SU-DHL-6 (cell line): ENCODE measurements at regions not wholly inside any gene's neighbourhood (a gene's known extent, or its start where the extent isn't known, plus 50 kb on each side); places are given as distances from the start of the nearest gene placed in this dataset.

Experiments used
- H2AFZ ChIP-seq: fragments of 200-600 bp; sonication (generic); 2 replicates; pipeline ENCODE4 v1.6.1; 2014; ENCODE audit warnings: low read depth, mild to moderate bottlenecking, moderate library complexity, mixed read lengths, antibody characterized with exemption, low read length; ENCODE audit not compliant: severe bottlenecking
- H3F3A ChIP-seq: fragments of 200-600 bp; shearing (Covaris generic); 2 replicates; pipeline ENCODE4 v1.6.0; 2016; ENCODE audit warnings: antibody characterized with exemption, mild to moderate bottlenecking; ENCODE audit not compliant: insufficient read depth
- H3K27ac ChIP-seq: fragments of 200-600 bp; sonication (generic); 2 replicates; pipeline ENCODE4 v1.5.1; 2016; ENCODE audit warnings: low read depth, mild to moderate bottlenecking, low read length, moderate library complexity, mixed read lengths
- H3K27me3 ChIP-seq: fragments of 200-600 bp; sonication (generic), shearing (Covaris generic); 2 replicates; pipeline ENCODE4 v1.6.0; 2014; ENCODE audit warnings: mild to moderate bottlenecking, low read length
- H3K36me3 ChIP-seq: fragments of 200-600 bp; sonication (generic); 2 replicates; pipeline ENCODE4 v1.6.1; 2014; ENCODE audit warnings: mild to moderate bottlenecking, low read length, mixed read lengths
- H3K4me2 ChIP-seq: fragments of 300-600, 200-600 bp; shearing (Covaris generic), sonication (generic); 2 replicates; pipeline ENCODE4 v1.6.0; 2014; ENCODE audit warnings: low read length, low read depth, mild to moderate bottlenecking; ENCODE audit not compliant: poor library complexity, severe bottlenecking
- H3K4me3 ChIP-seq: fragments of 200-600 bp; sonication (generic); 2 replicates; pipeline ENCODE4 v1.5.1; 2014; ENCODE audit warnings: antibody characterized with exemption, low read length, mild to moderate bottlenecking, mixed read lengths; ENCODE audit not compliant: insufficient read depth, poor library complexity, severe bottlenecking
- H3K79me2 ChIP-seq: fragments of 200-600 bp; sonication (generic); 2 replicates; pipeline ENCODE4 v1.6.1; 2014; ENCODE audit warnings: mild to moderate bottlenecking, low read length, moderate library complexity; ENCODE audit not compliant: insufficient read depth
- H3K9ac ChIP-seq: fragments of 200-600 bp; sonication (generic); 2 replicates; pipeline ENCODE4 v1.7.0; 2014; ENCODE audit warnings: mild to moderate bottlenecking, low read length
- H3K9me2 ChIP-seq: fragments of 200-600 bp; sonication (generic); replicated peaks from 2 replicates; pipeline ENCODE4 v1.6.1; 2014; ENCODE audit warnings: low read length; ENCODE audit not compliant: insufficient read depth
- H3K9me3 ChIP-seq: fragments of 200-600 bp; sonication (generic); 2 replicates; pipeline ENCODE4 v1.6.1; 2014; ENCODE audit warnings: low read length, mixed read lengths; ENCODE audit not compliant: insufficient read depth
- H4K20me1 ChIP-seq: fragments of 200-600 bp; sonication (generic); 2 replicates; pipeline ENCODE4 v1.6.1; 2014; ENCODE audit warnings: low read depth, mild to moderate bottlenecking, antibody characterized with exemption, low read length, moderate library complexity, mixed read lengths
- EZH2phosphoT487 ChIP-seq: fragments of 200-600 bp; sonication (generic), shearing (Covaris generic); conservative IDR thresholded peaks from 2 replicates; pipeline ENCODE4 v1.6.1; 2018; ENCODE audit warnings: mild to moderate bottlenecking, antibody characterized with exemption, low read length, moderate library complexity, mixed read lengths
- TF ChIP-seq, protein P1 (sequence below): fragments of 200-600 bp; sonication (generic); IDR thresholded peaks from one replicate; pipeline ENCODE4 v1.5.1; 2017; ENCODE audit warnings: antibody characterized with exemption, mild to moderate bottlenecking, low read length, moderate library complexity; ENCODE audit not compliant: insufficient read depth, poor library complexity, severe bottlenecking

DNA sequence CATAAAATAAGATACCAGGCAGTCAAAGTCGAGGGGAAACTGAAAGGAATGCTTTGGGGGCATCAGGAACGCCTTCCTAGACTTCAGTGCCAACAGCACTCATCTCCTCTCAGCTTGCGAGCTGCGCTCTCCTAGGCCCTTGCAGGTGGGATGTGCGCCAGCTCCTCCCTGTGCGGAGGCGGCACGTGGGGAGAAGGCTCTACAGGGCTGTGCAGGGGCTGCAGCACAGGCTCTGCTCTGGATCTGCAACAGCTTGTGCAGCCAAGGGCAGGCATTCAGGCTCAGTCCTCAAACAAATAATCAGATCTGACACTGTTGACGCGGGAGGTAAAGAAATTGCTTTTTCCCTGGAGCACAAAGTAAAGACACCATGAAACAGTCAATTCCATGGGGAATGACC lies 144.8 kb downstream of the TTLL2 start:
- Histone ChIP-seq H3K9ac (no peak overlapping the region), H3F3A (no peaks in the 10 kb centered on the region), H2AFZ (no peak overlapping the region), H3K27me3 (no peaks in the 10 kb centered on the region), H3K9me3 (no peaks in the 10 kb centered on the region), H4K20me1 (no peaks in the 10 kb centered on the region), H3K4me2 (no peak overlapping the region), H3K79me2 (no peaks in the 10 kb centered on the region), H3K4me3 (no peak overlapping the region), H3K27ac (no peak overlapping the region), H3K9me2 (no peaks in the 10 kb centered on the region), H3K36me3 (no peaks in the 10 kb centered on the region)
- TF ChIP-seq EZH2phosphoT487 = no peak
- TF ChIP-seq, protein P1, sequence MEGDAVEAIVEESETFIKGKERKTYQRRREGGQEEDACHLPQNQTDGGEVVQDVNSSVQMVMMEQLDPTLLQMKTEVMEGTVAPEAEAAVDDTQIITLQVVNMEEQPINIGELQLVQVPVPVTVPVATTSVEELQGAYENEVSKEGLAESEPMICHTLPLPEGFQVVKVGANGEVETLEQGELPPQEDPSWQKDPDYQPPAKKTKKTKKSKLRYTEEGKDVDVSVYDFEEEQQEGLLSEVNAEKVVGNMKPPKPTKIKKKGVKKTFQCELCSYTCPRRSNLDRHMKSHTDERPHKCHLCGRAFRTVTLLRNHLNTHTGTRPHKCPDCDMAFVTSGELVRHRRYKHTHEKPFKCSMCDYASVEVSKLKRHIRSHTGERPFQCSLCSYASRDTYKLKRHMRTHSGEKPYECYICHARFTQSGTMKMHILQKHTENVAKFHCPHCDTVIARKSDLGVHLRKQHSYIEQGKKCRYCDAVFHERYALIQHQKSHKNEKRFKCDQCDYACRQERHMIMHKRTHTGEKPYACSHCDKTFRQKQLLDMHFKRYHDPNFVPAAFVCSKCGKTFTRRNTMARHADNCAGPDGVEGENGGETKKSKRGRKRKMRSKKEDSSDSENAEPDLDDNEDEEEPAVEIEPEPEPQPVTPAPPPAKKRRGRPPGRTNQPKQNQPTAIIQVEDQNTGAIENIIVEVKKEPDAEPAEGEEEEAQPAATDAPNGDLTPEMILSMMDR = no peak

DNA sequence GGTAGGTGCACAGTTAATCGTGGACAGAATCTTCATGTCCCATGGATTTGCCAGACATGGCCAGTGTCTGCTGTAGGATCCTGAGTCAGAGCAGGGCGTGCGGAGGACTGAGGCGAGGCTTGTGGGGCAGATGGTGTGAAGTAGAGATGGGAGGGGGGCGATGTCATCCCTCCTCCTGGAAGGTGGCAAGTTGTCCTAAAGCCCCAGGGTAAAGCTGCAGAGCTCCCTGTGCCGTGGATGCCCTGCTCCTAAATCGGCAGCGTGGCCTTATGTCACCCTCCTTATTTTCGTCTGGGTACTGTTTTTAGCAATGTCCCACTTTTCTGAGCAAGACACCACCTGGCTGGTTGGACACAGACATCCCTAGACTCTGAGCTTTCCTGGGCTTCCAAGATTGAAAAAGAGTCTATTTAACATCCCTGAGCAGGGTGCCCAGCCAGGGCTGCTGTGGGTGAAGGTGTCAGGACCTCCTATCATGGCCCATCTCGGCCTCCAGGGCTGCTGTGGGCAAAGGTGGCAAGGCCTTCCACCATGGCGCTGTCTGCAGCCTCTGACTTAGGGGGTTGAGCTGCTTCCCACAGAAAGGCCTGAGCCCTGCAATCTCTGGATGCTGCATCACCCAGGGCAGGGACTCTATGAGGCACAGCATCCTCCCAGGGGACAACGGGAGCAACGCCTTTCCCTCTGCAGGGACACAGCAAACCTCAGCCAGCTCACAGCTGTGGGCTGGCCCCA lies 145.4 kb downstream of the TTLL2 start:
- Histone ChIP-seq H3K27ac (no peak overlapping the region), H4K20me1 (no peaks in the 10 kb centered on the region), H3K27me3 (no peaks in the 10 kb centered on the region), H3K9me3 (no peaks in the 10 kb centered on the region), H3K9ac (no peak overlapping the region), H3K36me3 (no peaks in the 10 kb centered on the region), H3F3A (no peaks in the 10 kb centered on the region), H3K4me2 (no peak overlapping the region), H2AFZ (no peak overlapping the region), H3K79me2 (no peaks in the 10 kb centered on the region), H3K9me2 (no peaks in the 10 kb centered on the region), H3K4me3 (no peak overlapping the region)
- TF ChIP-seq EZH2phosphoT487 = no peak
- TF ChIP-seq, protein P1 = no peak

DNA sequence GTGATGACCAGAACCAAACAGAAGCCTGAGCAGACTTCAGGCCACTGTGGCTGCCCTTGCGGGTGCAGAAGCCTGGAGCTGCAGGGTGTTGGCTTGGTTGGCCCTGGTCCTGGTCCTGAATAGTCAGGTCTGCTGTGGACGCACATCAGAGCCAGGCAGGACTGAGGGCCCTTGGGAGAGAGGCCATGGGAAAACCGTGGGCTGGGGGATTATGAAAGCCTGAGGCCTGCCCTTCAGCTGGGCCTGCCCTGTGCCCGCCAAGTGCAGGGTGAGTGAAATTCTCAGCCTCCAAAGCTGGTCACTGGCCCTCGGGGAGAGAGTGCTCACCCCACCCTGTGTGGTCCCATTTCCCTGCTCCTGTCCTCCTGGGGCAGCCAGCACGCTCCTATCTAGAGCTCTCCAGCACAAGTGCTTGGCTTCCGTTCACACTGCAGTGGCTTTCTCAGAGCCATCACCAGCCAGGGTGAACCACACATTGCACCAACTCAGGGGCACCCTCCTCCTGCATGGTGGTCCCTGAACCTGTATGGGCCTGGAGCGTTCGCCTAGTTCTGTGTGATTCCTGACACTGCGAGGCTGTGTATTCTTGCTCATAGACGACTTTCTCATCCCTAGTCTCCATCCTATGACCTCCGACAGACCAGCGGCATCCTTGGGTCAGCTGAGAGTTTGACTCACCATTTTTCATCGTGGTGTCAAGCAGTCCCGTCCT lies 146.1 kb downstream of the TTLL2 start:
- H4K20me1 ChIP-seq = no peaks in the 10 kb centered on the region
- no peaks in the 10 kb centered on the region for H3K27me3 ChIP-seq
- H2AFZ ChIP-seq = no peak overlapping the region
- H3K4me2 ChIP-seq = no peak overlapping the region
- no peaks in the 10 kb centered on the region for H3K79me2 ChIP-seq
- TF ChIP-seq, protein P1 = no peak
- no peak for TF ChIP-seq EZH2phosphoT487
- no peaks in the 10 kb centered on the region for H3K9me3 ChIP-seq
- no peak overlapping the region for H3K4me3 ChIP-seq
- no peak overlapping the region for H3K27ac ChIP-seq
- no peaks in the 10 kb centered on the region for H3F3A ChIP-seq
- no peaks in the 10 kb centered on the region for H3K36me3 ChIP-seq
- H3K9ac ChIP-seq = no peak overlapping the region
- no peaks in the 10 kb centered on the region for H3K9me2 ChIP-seq
